HCT116 (cell line): ENCODE measurements at regions not wholly inside any gene's neighbourhood (a gene's known extent, or its start where the extent isn't known, plus 50 kb on each side); places are given as distances from the start of the nearest gene placed in this dataset.
"Not testable (repeated sequence)": the region's sequence is repeated elsewhere in the genome, so short reads cannot be mapped to it uniquely, and the experiment has no call there.

Source experiments
- EZH2 ChIP-seq: fragments of 200-600 bp; sonication (generic); IDR thresholded peaks from 2 replicates; pipeline ENCODE4 v1.6.1; 2017; ENCODE audit warnings: antibody characterized with exemption, mixed run types
- RAD21 ChIP-seq: IDR thresholded peaks from 2 replicates; pipeline ENCODE4 v1.6.1; 2012; ENCODE audit warnings: low read depth, mild to moderate bottlenecking
- SIN3A ChIP-seq: IDR thresholded peaks from 2 replicates; pipeline ENCODE4 v1.6.1; 2012; ENCODE audit warnings: low read depth
- TCF7L2 ChIP-seq: IDR thresholded peaks from 2 replicates; pipeline ENCODE4 v1.7.0; 2011; ENCODE audit warnings: borderline replicate concordance, inconsistent platforms; ENCODE audit not compliant: insufficient read depth, insufficient read length; ENCODE audit errors: extremely low read depth
- YY1 ChIP-seq: IDR thresholded peaks from 2 replicates; pipeline ENCODE4 v1.6.1; 2011; ENCODE audit warnings: low read length, low read depth, moderate library complexity, mild to moderate bottlenecking; ENCODE audit not compliant: insufficient replicate concordance; ENCODE audit errors: extremely low read depth

GRCh38 chr9:40884902-40885490, 243.5 kb downstream of the FOXD4L6 start:
- not testable (repeated sequence) for TF ChIP-seq TCF7L2, YY1, EZH2, SIN3A, RAD21
